ENCODE measurements at regions not wholly inside any gene's neighbourhood (a gene's known extent, or its start where the extent isn't known, plus 50 kb on each side); places are given as distances from the start of the nearest gene placed in this dataset.

GRCh38 chr3:23644099-23644498 lies 161.7 kb upstream of the UBE2E1 start:
- TF ChIP-seq CTCF (IDR thresholded peaks at IDR 0.05), result no peak
- no peak overlapping the region for H3K4me3 Mint-ChIP-seq
- H3K4me1 Mint-ChIP-seq, result peaks cover 38% of the 10 kb centered on the region
- H3K27me3 Mint-ChIP-seq (ENCODE audit: low read depth, poor library complexity), result no peaks in the 10 kb centered on the region
- no peak for DNase-seq
- no peak overlapping the region for H3K27ac Mint-ChIP-seq
- H3K36me3 Mint-ChIP-seq (ENCODE audit: low read depth), result no peaks in the 10 kb centered on the region
- peaks cover 1% of the 10 kb centered on the region for H3K9me3 Mint-ChIP-seq

DNA sequence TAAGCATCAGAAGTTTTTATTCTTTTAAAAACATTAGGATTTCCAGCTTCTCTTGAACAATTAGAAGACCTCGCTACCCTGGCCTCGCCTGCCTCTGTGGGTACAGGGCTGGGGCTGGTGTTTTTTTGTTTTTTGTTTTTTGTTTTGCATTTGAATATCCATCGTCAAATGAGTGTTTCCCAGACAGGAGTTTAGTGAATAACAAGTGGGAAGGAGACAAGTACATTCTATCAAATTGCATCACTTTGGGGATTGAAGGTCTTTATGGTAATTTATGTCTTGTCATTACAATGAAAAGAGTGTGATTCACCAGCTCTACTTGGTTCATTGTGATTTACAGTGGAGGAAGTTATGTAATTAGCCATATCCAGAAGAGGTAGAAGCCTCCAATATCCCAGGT lies 161.1 kb upstream of the UBE2E1 start:
- H3K27me3 Mint-ChIP-seq (ENCODE audit: low read depth, poor library complexity), result no peaks in the 10 kb centered on the region
- H3K36me3 Mint-ChIP-seq (ENCODE audit: low read depth), result no peaks in the 10 kb centered on the region
- no peak overlapping the region for H3K4me3 Mint-ChIP-seq
- DNase-seq, result no peak
- peaks cover 44% of the 10 kb centered on the region for H3K4me1 Mint-ChIP-seq
- H3K27ac Mint-ChIP-seq, result no peak overlapping the region
- H3K9me3 Mint-ChIP-seq, result no peaks in the 10 kb centered on the region
- no peak for TF ChIP-seq CTCF (IDR thresholded peaks at IDR 0.05)

DNA sequence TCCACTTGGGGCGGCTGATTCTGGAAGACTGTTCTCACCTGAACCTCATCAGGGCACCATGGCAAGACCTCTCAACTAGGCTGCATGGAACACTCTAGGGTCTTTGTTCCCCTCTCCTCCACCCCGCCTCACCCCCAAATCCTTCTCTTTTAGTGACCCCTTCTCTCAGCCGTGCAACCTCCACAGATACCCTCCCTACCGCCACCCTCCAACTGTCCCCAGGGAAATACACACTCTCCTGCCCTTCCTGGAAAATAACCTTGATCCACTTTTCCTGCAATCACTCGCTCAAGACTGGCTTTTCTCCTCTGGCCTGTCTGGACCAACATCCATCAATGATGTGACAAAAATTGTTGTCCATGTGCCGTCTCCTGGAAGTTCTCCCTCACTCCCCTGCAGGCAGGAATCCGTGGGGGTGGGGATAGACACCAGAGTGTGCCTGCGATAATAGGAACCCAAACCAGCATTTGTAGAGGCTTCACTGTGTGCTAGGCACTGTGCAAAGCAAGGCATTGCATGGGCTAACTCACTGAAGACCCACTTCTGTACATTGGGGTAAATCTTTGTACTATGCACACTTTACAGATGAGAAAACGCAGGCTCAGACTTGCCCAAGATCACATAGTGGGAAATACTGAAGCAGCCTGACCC lies 160.1 kb upstream of the UBE2E1 start:
- DNase-seq, result no peak
- Mint-ChIP-seq H3K27me3 (ENCODE audit: low read depth, poor library complexity) (no peaks in the 10 kb centered on the region), H3K4me1 (peaks cover 53% of the 10 kb centered on the region), H3K4me3 (no peak overlapping the region), H3K36me3 (ENCODE audit: low read depth) (no peaks in the 10 kb centered on the region), H3K9me3 (no peaks in the 10 kb centered on the region), H3K27ac (peak overlapping the region; percentile 88)
- no peak for TF ChIP-seq CTCF (IDR thresholded peaks at IDR 0.05)

DNA sequence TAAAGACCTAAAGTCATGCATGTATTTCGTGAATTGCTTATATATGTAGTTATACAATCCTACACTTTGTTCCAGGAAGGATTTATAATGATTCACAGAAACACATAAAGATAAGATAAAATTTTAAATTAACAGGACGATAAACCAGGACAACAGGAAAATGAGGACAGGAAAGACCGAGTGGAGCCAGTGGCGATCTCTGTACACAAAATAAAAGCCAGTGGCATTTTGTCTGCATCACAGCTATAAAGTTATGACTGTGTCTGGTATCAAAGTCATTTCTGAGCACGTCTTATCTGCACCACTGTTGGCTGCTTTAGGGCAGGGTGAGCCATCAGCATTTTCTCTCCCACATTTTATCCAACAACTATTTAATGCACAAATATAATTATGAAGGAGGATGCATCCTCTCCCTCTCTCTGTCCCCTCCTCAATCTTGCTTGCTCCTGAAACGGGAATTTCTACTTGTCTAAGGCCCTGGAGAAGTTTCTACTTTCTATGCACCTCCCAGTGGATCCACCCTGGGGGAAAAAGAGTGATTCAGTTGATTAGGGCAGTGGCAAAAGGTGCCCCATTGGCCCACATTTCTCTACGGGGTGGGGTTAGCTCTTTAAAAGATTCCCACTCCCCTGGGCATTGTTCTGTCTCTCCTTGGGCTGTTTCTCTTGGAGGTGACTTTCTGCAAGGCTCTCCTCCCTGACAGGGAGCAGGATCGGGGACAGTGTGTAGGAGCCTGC lies 159.4 kb upstream of the UBE2E1 start:
- Mint-ChIP-seq H3K4me3 (no peak overlapping the region), H3K36me3 (ENCODE audit: low read depth) (no peaks in the 10 kb centered on the region), H3K27me3 (ENCODE audit: low read depth, poor library complexity) (no peaks in the 10 kb centered on the region), H3K27ac (no peak overlapping the region), H3K4me1 (peaks cover 57% of the 10 kb centered on the region), H3K9me3 (no peaks in the 10 kb centered on the region)
- no peak for DNase-seq
- no peak for TF ChIP-seq CTCF (IDR thresholded peaks at IDR 0.05)

- no peak for TF ChIP-seq CTCF (IDR thresholded peaks at IDR 0.05)
- H3K36me3 Mint-ChIP-seq (ENCODE audit: low read depth), result no peaks in the 10 kb centered on the region
- no peak overlapping the region for H3K4me3 Mint-ChIP-seq
- no peak overlapping the region for H3K27ac Mint-ChIP-seq
- peaks cover 7% of the 10 kb centered on the region for H3K9me3 Mint-ChIP-seq
- DNase-seq, result no peak
- peaks cover 57% of the 10 kb centered on the region for H3K4me1 Mint-ChIP-seq
- H3K27me3 Mint-ChIP-seq (ENCODE audit: low read depth, poor library complexity), result no peaks in the 10 kb centered on the region
Measured at GRCh38 chr3:23647706-23648258, 158.0 kb upstream of the UBE2E1 start.

All from nephron progenitor cell (in vitro differentiated cells).